Amygdala (tissue), 56 donors: ENCODE measurements at regions not wholly inside any gene's neighbourhood (a gene's known extent, or its start where the extent isn't known, plus 50 kb on each side); places are given as distances from the start of the nearest gene placed in this dataset.
A peak's percentile ranks its signal among the peaks of the same experiment; 100 is the strongest.

Experiments
- DNase-seq, 56 donors: peaks; one replicate each; lab custom pipeline; 2025; lab: John Stamatoyannopoulos, UW

DNA sequence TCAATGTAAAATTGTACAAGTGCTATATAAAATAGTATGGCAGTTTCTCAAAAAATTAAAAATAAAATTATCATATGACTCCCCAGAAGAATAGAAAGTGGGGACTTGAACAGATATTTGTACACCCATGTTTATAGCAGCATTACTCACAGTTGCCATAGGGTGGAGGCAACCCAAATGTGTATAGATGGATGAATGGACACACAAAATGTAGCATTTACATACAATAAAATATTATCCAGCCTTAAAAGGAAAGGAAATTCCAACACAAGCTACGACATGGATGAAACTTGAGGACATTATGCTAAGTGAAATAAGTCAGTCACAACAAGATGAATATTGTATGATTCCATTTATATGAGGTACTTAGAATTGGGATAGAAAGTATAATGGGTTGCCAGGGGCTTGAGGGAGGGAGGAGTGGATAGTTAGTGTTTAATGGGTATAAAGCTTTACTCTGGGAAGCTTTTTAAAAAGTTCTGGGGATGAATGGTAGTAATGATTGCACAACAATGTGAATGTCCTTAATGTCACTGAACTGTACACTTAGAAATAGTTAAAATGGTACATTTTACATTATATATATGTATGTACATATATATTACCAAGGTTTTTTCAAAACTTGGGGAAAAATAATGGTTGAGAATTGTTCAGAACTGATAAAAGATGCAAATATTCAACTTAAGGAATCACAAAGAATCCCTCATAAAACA, 53.0 kb upstream of the ADORA3 start:
- DNase-seq: no peak

DNA sequence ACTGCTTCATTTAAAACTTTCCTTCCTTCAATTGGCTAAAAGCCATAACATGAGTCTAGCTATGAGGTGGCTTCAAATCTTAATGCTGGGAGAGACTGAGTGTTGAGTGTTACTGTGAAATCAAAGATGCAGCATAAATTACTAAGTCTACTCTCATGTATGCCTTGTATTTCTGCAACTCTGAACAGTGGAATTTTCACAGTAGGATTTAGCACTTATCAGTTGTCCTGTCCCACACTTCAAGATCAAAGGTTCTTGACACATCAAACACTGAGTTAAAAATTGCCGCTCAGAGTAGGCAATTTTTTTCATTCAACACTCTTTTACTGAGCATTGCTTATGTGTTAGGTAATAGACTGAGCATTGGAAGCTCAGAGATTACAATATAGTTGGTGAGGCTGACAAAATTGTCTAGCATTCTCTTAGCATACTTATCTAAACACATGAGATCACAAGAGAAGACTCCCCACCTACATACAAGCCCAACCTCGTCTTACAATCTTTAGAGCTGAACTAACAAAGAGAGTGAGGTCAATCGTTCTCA, 56.4 kb upstream of the ADORA3 start:
- DNase-seq: no peak

DNA sequence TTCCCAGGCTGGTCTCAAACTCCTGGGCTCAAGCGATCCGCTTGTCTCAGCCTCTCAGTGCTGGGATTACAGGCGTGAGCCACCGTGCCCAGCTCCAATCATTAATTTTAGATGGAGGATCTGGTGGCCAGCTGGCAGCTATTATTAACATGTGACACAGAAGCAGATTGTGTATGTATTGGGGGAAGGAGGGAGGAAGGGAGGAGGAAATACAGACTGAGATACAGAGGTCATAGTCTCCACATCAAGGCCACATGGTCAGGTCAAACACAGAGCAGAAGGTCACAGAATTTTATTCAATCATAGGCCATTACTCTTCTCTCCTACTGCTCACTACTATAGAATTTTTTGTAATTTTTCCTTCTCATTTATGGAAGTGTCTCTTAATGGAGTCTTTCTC, 57.9 kb upstream of the ADORA3 start:
- no peak for DNase-seq

DNA sequence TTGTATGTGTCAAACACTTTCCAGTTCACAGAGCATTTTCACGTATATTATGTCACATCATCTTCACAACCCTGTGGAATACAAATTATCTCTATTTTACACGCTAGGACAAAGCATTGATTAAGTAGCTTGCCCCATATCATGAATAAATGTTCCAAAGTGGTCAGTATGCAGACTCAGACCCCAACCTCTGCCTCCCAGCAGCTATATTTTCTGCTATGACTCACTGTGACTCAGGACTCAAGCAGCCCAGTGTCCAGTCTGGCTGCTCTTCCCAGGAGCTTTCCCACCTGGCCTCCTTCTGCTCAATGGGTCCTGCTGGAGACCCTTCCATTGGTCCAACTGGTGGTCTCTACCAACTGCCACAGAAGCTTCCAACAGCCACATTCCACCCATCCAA, 56.0 kb upstream of the RAP1A start:
- no peak for DNase-seq

DNA sequence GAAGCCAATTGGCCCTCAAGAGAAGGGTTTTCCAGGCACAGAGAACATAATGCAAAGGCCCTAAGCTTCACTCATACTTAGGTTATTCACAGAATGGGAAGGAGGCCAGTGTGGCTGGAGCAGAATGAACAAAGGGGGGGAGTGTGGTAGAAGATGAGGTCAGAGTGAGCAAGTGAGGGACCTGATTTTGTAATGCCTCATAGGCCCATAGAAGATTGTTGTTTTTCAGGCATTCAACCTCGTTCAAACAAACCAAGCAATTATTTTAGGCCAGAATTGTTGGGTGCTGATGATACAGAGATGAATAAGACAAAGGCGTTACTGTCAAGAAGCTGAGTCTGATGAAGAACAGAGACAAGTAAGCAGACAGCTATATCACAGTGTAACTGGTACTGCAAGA, 54.5 kb upstream of the RAP1A start:
- DNase-seq: peak in 34 of 56 donors; percentile 2 to 70 (median 38)

DNA sequence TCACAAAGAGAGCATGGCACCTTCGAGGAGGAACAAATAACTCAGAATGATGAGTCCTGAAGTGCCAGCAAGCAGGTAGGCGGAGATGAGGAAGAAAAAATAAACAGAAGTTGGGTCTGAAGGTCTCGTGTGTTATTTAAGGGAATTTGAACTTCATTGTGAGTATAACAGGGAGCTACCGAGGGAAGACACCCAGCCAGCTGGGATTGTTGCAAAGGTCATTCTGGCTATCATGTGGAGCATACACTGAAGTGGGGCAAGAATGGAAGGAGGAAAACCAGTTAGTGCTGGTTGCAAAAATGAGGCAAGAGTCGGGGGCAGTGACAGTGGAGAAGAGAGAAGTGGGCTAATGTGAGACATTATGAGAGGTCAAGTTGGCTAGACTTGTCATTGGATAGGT, 53.6 kb upstream of the RAP1A start:
- DNase-seq: no peak

DNA sequence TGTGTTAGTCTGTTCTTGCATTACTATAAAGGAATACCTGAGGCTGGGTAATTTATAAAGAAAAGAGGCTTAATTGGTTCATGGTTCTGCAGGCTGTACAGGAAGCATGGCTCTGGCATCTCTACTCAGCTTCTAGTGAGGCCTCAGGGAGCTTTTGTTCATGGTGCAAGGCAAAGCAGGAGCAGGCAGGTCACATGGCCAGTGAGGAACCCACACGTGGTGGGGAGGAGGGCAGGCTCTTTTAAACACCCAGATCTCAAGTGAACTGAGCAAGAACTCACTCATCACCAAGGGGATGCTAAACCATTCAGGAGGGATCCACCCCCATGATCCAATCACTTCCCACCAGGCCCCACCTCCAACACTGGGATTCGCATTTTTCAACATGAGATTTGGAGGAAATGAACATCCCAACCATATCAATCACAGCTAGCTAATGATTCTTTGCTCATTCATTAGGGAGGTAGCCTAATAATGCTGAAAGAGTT, 51.4 kb upstream of the RAP1A start:
- DNase-seq: no peak
